Panc1 (cell line): ENCODE measurements at regions not wholly inside any gene's neighbourhood (a gene's known extent, or its start where the extent isn't known, plus 50 kb on each side); places are given as distances from the start of the nearest gene placed in this dataset.
"Not testable (repeated sequence)": the region's sequence is repeated elsewhere in the genome, so short reads cannot be mapped to it uniquely, and the experiment has no call there.

Source experiments
- POLR2AphosphoS5 ChIP-seq: IDR thresholded peaks from 2 replicates; pipeline ENCODE4 v1.6.1; 2012; ENCODE audit warnings: mild to moderate bottlenecking, low read depth, low read length, moderate library complexity
- SIN3A ChIP-seq: IDR thresholded peaks from 2 replicates; pipeline ENCODE4 v1.6.1; 2012; ENCODE audit warnings: low read depth, mild to moderate bottlenecking, low read length, moderate library complexity, borderline replicate concordance; ENCODE audit not compliant: insufficient read depth
- TCF7L2 ChIP-seq: IDR thresholded peaks from 2 replicates; pipeline ENCODE4 v1.6.1; 2011; ENCODE audit warnings: mild to moderate bottlenecking, low read depth, low read length, inconsistent platforms
- TF ChIP-seq, protein P1 (sequence below): fragments of 450-650 bp; IDR thresholded peaks from 2 replicates; pipeline ENCODE4 v1.5.1; 2017; ENCODE audit warnings: mild to moderate bottlenecking
- TF ChIP-seq, protein P2 (sequence below), 2 experiments: IDR thresholded peaks; 2 replicates each; pipeline ENCODE4 v1.6.1; 2011 to 2012; ENCODE audit warnings: low read depth in 2 of 2, control low read depth in 1 of 2, low read length in 1 of 2, mild to moderate bottlenecking in 1 of 2, moderate library complexity in 1 of 2; ENCODE audit not compliant: insufficient read depth in 1 of 2

DNA sequence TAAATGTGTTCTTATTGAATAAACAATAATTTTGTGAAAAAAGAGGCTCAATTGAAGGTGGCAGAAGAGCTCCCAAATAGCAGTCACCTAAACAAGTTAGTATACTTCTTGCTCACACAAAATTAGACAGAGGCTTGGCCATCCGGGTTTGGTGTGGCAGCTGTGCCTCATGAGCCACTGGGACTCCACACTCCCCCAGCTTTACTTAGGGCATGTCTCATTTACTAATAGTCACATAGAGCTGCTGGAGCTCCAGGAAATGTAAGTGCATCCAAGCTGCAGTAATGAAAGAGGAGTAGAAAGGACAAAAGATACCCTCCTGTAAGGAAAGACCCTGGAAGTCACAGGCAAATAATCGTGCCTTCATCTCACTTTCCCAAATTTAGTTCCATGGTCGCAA, 188.8 kb downstream of the ANKRD36 start:
- not testable (repeated sequence) for TF ChIP-seq POLR2AphosphoS5, TCF7L2, SIN3A
- TF ChIP-seq, protein P1, sequence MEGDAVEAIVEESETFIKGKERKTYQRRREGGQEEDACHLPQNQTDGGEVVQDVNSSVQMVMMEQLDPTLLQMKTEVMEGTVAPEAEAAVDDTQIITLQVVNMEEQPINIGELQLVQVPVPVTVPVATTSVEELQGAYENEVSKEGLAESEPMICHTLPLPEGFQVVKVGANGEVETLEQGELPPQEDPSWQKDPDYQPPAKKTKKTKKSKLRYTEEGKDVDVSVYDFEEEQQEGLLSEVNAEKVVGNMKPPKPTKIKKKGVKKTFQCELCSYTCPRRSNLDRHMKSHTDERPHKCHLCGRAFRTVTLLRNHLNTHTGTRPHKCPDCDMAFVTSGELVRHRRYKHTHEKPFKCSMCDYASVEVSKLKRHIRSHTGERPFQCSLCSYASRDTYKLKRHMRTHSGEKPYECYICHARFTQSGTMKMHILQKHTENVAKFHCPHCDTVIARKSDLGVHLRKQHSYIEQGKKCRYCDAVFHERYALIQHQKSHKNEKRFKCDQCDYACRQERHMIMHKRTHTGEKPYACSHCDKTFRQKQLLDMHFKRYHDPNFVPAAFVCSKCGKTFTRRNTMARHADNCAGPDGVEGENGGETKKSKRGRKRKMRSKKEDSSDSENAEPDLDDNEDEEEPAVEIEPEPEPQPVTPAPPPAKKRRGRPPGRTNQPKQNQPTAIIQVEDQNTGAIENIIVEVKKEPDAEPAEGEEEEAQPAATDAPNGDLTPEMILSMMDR = not testable (repeated sequence)
- TF ChIP-seq, protein P2, sequence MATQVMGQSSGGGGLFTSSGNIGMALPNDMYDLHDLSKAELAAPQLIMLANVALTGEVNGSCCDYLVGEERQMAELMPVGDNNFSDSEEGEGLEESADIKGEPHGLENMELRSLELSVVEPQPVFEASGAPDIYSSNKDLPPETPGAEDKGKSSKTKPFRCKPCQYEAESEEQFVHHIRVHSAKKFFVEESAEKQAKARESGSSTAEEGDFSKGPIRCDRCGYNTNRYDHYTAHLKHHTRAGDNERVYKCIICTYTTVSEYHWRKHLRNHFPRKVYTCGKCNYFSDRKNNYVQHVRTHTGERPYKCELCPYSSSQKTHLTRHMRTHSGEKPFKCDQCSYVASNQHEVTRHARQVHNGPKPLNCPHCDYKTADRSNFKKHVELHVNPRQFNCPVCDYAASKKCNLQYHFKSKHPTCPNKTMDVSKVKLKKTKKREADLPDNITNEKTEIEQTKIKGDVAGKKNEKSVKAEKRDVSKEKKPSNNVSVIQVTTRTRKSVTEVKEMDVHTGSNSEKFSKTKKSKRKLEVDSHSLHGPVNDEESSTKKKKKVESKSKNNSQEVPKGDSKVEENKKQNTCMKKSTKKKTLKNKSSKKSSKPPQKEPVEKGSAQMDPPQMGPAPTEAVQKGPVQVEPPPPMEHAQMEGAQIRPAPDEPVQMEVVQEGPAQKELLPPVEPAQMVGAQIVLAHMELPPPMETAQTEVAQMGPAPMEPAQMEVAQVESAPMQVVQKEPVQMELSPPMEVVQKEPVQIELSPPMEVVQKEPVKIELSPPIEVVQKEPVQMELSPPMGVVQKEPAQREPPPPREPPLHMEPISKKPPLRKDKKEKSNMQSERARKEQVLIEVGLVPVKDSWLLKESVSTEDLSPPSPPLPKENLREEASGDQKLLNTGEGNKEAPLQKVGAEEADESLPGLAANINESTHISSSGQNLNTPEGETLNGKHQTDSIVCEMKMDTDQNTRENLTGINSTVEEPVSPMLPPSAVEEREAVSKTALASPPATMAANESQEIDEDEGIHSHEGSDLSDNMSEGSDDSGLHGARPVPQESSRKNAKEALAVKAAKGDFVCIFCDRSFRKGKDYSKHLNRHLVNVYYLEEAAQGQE (IDR thresholded peaks at IDR 0.05; ENCODE audit: insufficient read depth in 1 of 2, low read depth in 2 of 2, low read length in 1 of 2) = not testable (repeated sequence)
